DND-41 (cell line): ENCODE measurements at regions not wholly inside any gene's neighbourhood (a gene's known extent, or its start where the extent isn't known, plus 50 kb on each side); places are given as distances from the start of the nearest gene placed in this dataset.

Source experiments
- CTCF ChIP-seq: IDR thresholded peaks from 2 replicates; pipeline ENCODE4 v1.5.1; 2012; ENCODE audit warnings: borderline replicate concordance, low read length, moderate library complexity, mild to moderate bottlenecking; ENCODE audit not compliant: poor library complexity, severe bottlenecking; ENCODE audit errors: extremely low read depth
- EZH2 ChIP-seq: IDR thresholded peaks from 3 replicates; pipeline ENCODE4 v1.6.1; 2012; ENCODE audit warnings: borderline replicate concordance, low read depth, mild to moderate bottlenecking, moderate library complexity, low read length, inconsistent platforms; ENCODE audit not compliant: severe bottlenecking

GRCh38 chr13:23991119-23991518, 93.8 kb upstream of the C1QTNF9B start:
- no peak for TF ChIP-seq EZH2
- no peak for TF ChIP-seq CTCF
